ENCODE measurements at regions not wholly inside any gene's neighbourhood (a gene's known extent, or its start where the extent isn't known, plus 50 kb on each side); places are given as distances from the start of the nearest gene placed in this dataset.

GRCh38 chr11:119786431-119787073 lies 57.6 kb upstream of the NECTIN1 start:
- TF ChIP-seq, protein P1, sequence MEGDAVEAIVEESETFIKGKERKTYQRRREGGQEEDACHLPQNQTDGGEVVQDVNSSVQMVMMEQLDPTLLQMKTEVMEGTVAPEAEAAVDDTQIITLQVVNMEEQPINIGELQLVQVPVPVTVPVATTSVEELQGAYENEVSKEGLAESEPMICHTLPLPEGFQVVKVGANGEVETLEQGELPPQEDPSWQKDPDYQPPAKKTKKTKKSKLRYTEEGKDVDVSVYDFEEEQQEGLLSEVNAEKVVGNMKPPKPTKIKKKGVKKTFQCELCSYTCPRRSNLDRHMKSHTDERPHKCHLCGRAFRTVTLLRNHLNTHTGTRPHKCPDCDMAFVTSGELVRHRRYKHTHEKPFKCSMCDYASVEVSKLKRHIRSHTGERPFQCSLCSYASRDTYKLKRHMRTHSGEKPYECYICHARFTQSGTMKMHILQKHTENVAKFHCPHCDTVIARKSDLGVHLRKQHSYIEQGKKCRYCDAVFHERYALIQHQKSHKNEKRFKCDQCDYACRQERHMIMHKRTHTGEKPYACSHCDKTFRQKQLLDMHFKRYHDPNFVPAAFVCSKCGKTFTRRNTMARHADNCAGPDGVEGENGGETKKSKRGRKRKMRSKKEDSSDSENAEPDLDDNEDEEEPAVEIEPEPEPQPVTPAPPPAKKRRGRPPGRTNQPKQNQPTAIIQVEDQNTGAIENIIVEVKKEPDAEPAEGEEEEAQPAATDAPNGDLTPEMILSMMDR (IDR thresholded peaks at IDR 0.05): no peak
- no peak for TF ChIP-seq POLR2A (IDR thresholded peaks at IDR 0.05)
- TF ChIP-seq POLR2AphosphoS5 (IDR thresholded peaks at IDR 0.05; ENCODE audit: insufficient read depth in 1 of 2, low read depth in 1 of 2): no peak
